Activated CD4-positive, alpha-beta memory T cell treated with anti-CD3 and anti-CD28 coated beads for 36 hours (primary cell): ENCODE measurements at regions not wholly inside any gene's neighbourhood (a gene's known extent, or its start where the extent isn't known, plus 50 kb on each side); places are given as distances from the start of the nearest gene placed in this dataset.
A peak's percentile ranks its signal among the peaks of the same experiment; 100 is the strongest.
"Not testable (repeated sequence)": the region's sequence is repeated elsewhere in the genome, so short reads cannot be mapped to it uniquely, and the experiment has no call there.

ENCODE experiments used
- CTCF ChIA-PET: fragments of 350-600 bp; sonication (Branson Sonifier 250); formaldehyde crosslinking; loops from one replicate; lab custom pipeline; 2021; ENCODE audit warnings: antibody characterized with exemption, inconsistent platforms; lab: Charles Lee
- POLR2A ChIA-PET: fragments of 350-600 bp; sonication (Branson Sonifier 250); formaldehyde crosslinking; loops from one replicate; lab custom pipeline; 2021; ENCODE audit warnings: antibody characterized with exemption; lab: Charles Lee
- DNase-seq: peaks from one replicate; pipeline ENCODE4 v3.0.0-alpha.2; 2020
- H3K27ac Mint-ChIP-seq: one replicate; pipeline ENCODE4 v1.8.0; 2021; ENCODE audit warnings: mixed read lengths
- H3K27me3 Mint-ChIP-seq: one replicate; pipeline ENCODE4 v1.8.0; 2021; ENCODE audit warnings: mixed read lengths
- H3K36me3 Mint-ChIP-seq: one replicate; pipeline ENCODE4 v1.8.0; 2021; ENCODE audit warnings: mixed read lengths
- H3K4me1 Mint-ChIP-seq: one replicate; pipeline ENCODE4 v1.8.0; 2021; ENCODE audit warnings: low read depth, mixed read lengths
- H3K4me3 Mint-ChIP-seq: one replicate; pipeline ENCODE4 v1.8.0; 2021; ENCODE audit warnings: mild to moderate bottlenecking, mixed read lengths
- H3K9me3 Mint-ChIP-seq: one replicate; pipeline ENCODE4 v1.8.0; 2021; ENCODE audit warnings: mixed read lengths
- intact Hi-C: fragments of 100-400 bp; cut with micrococcal nuclease; formaldehyde crosslinking; loops from one replicate; pipeline ENCODE4 v1.15.1; 2023

DNA sequence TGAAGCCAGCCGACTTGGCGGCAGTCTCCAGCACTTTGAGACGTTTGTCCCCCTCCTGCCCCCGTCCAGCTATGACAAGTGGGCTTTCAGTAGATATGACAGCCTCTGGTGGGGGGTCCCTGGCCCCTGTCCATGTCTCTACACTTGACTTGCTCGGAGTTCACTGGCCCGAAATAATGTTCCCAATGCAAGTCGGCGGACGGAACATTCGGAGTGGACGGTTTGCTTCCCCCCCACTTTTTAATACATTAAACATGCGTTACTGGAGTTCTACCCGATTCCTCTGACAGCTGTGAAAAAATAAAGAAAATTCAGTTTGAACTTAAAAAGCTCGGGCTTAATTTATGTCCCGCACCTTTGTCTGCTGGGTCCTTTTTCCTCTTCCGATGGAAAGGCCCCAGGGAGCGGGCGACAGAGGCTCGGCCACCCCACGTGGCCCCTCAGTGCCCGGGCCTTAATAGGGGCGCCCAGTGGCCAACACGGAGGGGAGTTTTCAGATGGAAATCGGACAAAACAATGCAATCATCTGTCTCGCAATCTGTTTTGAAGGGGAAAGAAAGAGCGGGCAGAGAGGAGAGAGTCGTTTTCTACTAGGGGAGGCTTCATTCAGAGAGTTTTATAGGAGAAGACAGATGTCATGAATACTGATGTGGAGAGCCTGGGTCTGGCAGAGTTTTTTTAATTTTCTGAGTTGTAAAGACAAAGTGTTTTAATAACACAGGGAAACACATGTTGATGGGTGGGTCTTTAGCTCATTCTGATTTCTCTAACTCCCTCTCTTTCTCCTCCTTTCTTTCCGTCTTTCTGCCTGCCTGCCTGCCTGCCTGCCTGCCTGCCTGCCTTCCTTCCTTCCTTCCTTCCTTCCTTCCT lies 50.2 kb downstream of the SMIM38 start:
- CTCF ChIA-PET, result no interaction called here
- intact Hi-C loops, result no loop called here
- no peak overlapping the region for H3K4me3 Mint-ChIP-seq
- no peaks in the 10 kb centered on the region for H3K36me3 Mint-ChIP-seq
- H3K27ac Mint-ChIP-seq, result no peak overlapping the region
- POLR2A ChIA-PET, result no interaction called here
- H3K9me3 Mint-ChIP-seq, result peaks cover 5% of the 10 kb centered on the region
- H3K4me1 Mint-ChIP-seq, result no peaks in the 10 kb centered on the region
- no peak for DNase-seq
- no peaks in the 10 kb centered on the region for H3K27me3 Mint-ChIP-seq

DNA sequence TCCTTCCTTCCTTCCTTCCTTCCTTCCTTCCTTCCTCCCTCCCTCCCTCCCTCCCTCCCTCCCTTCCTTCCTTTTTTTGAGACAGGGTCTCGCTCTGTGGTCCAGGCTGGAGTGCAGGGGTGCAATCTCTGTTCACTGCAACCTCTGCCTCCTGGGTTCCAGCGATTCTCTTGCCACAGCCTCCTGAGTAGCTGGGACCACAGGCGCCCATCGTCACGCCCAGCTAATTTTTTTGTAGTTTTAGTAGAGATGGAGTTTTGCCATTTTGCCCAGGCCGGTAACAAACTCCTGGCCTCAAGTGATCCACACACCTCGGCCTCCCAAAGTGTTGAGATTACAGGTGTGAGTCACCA lies 50.9 kb downstream of the SMIM38 start:
- H3K4me3 Mint-ChIP-seq, H3K9me3 Mint-ChIP-seq, DNase-seq, H3K27ac Mint-ChIP-seq, H3K36me3 Mint-ChIP-seq, intact Hi-C loops, CTCF ChIA-PET, H3K27me3 Mint-ChIP-seq, POLR2A ChIA-PET, H3K4me1 Mint-ChIP-seq: not testable (repeated sequence)

DNA sequence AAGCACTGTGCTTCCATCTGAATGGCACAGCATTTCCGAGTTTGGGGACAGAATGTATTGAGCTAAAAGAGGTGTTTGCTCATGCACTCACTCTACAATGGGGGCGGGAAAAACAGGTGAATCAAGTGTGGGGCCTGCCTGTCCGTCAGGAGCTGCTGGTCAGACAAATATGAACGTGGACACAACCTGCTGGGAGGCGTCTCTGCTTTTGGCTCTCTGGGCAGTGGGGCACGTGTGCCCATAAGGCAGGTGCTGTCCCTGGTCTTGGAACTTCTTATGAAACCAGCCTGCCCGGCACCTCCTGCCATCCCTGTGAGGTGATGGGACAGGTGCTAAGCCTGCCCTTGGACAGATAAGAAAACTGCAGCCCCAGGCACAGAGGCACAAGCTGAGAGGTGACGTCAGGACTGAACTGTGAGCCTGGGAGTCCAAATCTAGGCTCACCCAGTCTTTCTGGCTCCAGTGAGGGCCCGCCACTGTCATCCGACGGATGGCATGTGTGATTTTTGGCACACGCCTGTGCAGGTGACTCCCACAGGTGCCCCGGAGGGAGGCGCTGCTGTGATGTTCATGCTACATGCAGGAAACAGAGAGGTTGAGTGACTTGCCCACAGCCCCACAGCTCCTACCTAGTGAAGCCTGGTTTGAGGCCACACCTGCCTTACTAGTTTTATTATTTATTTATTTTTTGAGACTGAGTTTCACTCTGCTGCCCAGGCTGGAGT lies 51.6 kb downstream of the SMIM38 start:
- Mint-ChIP-seq H3K9me3 (peaks cover 5% of the 10 kb centered on the region), H3K27me3 (peaks cover 8% of the 10 kb centered on the region), H3K27ac (no peak overlapping the region), H3K4me1 (no peaks in the 10 kb centered on the region), H3K36me3 (no peaks in the 10 kb centered on the region), H3K4me3 (no peak overlapping the region)
- intact Hi-C loops, result no loop called here
- POLR2A ChIA-PET, result no interaction called here
- DNase-seq, result no peak
- CTCF ChIA-PET, result no interaction called here

DNA sequence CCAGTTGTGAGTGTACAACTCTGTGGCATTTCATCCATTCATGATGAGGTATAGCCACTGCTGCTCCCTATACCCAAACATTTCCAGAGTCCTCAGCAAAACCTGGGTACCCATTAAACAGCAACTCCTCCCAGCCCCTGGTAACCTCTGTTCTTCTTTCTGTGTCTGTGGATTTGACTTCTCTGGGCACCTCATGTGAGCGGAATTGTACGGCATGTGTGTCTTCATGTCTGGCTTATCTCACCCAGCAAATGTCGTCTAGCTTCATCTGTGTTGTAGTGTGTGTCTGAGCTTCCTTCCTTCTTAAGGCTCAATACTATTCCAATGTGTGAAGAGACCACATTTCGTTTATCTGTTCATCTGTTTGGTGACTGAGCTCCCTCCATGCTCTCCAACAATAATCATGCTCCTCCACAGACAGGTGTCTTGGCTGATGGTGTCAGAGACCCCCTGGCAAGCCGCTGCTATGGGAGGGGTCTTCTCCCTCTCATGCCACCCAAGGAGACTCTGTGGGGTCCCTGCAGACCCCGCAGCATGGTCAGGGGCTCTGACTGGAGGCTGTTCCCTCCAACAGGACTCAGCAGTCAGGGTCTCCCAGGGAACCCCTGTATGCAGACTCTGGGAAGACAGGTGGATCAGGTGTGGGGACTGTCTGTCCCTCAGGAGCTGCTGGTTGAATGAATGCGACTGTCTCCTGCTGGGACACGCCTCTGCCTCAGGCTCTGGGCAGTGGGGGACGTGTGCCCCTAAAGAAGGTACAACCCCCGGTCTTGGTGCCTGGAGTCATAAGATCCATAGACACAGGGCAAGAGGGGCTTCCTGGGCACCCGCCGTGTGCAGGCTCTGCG lies 52.7 kb downstream of the SMIM38 start:
- H3K4me1 Mint-ChIP-seq, result peaks cover 4% of the 10 kb centered on the region
- H3K9me3 Mint-ChIP-seq, result peaks cover 5% of the 10 kb centered on the region
- ChIA-PET POLR2A (no interaction called here), CTCF (no interaction called here)
- no peaks in the 10 kb centered on the region for H3K36me3 Mint-ChIP-seq
- intact Hi-C loops, result no loop called here
- H3K27me3 Mint-ChIP-seq, result peaks cover 12% of the 10 kb centered on the region
- H3K4me3 Mint-ChIP-seq, result no peak overlapping the region
- H3K27ac Mint-ChIP-seq, result no peak overlapping the region
- DNase-seq, result no peak

DNA sequence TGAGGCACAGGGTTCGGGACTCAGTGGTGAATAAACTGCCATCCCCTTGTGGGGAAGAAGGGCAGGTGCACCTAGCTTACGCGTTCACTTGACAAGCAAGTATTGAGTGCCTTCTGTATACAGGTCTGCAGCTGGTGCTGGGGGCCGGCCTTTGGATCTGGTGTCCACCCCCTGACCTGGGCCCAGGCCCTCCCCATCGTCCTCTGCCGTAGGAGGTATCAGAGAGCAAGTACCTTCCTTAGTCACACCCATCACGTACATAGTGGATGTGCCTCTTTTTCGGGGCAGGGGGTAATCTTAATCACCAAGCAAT lies 53.3 kb downstream of the SMIM38 start:
- intact Hi-C loops, result no loop called here
- H3K36me3 Mint-ChIP-seq, result no peaks in the 10 kb centered on the region
- no peak for DNase-seq
- ChIA-PET CTCF (no interaction called here), POLR2A (no interaction called here)
- peaks cover 12% of the 10 kb centered on the region for H3K27me3 Mint-ChIP-seq
- peaks cover 5% of the 10 kb centered on the region for H3K9me3 Mint-ChIP-seq
- no peak overlapping the region for H3K27ac Mint-ChIP-seq
- H3K4me3 Mint-ChIP-seq, result no peak overlapping the region
- H3K4me1 Mint-ChIP-seq, result peaks cover 9% of the 10 kb centered on the region

DNA sequence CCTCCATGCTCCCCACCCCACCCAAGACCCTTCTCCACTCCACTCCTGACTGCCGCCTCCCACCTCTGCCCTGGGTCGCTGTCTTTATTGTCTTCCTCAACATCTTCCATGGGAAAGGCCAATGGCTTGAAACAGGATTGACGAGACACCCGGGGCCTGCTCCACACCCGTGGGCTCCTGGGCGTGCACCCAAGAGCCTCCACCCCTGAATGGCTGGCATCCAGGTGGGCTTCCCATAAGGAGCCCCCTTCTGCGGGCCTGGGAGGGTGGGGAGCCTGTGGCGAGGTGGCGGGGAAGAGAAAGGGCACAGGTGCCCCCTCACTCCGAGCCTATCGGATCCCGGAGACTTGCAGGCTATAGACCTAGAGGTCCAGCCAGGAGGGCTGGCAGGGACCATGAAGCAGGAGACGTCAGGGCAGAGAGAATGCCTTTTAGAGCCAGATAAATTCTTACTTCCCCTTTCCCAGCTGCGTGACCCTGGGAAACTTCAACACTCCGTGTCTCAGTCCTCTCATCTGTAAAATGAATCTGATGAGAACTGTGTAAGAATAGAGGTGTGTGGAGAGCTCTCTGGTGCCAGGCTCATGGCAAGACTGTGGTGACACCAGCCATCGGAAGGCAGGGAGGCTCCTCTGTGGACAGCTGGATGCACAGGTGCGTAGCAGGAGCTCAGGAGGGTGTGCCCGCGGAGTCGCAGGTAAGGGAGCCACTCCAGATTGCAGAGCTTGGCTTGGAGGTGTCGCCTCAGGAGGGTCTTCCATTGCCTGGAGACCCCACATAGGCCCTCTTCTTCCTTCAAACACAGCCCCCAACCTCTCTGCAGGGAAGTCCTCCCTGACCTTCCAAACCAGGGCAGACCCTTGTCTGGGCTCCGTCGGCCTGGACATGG lies 53.9 kb downstream of the SMIM38 start:
- CTCF ChIA-PET, result no interaction called here
- DNase-seq, result no peak
- H3K9me3 Mint-ChIP-seq, result peaks cover 5% of the 10 kb centered on the region
- no peak overlapping the region for H3K4me3 Mint-ChIP-seq
- H3K4me1 Mint-ChIP-seq, result peaks cover 9% of the 10 kb centered on the region
- no peak overlapping the region for H3K27ac Mint-ChIP-seq
- H3K27me3 Mint-ChIP-seq, result peaks cover 12% of the 10 kb centered on the region
- POLR2A ChIA-PET, result no interaction called here
- H3K36me3 Mint-ChIP-seq, result no peaks in the 10 kb centered on the region
- intact Hi-C loops, result no loop called here

DNA sequence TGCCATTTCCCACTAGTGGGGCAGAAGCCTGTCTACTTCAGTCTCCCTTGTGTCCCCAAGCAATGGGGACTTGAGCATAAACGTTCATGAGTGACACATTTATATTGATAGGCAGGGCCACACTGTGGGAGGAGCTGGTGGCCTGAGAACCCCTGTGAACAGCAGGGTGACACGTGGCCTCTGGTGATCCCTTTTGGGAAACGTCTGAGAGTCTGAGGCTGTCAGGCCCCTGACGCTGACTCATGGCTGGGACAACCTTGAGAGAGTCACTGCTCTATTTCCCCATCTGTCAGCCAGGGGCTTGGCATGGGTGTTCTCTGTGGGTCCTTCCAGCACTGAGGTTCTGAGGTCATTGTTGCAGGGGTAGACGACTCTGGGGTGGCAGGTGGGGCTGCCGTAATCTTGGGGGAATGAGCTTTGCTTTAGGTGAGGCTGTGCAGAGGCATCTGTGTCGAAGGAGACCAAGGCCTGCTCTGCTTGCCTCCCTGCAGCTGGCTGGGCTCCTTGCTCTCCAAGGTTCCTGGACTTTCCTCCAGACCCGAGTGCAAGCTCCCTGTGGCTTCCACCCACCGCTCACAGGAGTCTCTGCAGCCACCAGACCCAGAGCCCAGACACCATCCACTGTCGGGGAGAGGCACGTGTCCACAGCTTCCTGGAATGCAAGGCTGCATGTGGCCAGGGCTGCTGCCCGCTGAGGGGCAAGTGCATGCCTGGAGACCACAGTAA lies 54.7 kb downstream of the SMIM38 start:
- peaks cover 5% of the 10 kb centered on the region for H3K9me3 Mint-ChIP-seq
- peaks cover 14% of the 10 kb centered on the region for H3K27me3 Mint-ChIP-seq
- no peaks in the 10 kb centered on the region for H3K36me3 Mint-ChIP-seq
- intact Hi-C loops, result no loop called here
- H3K4me1 Mint-ChIP-seq, result peaks cover 9% of the 10 kb centered on the region
- peak; percentile 42 for DNase-seq
- no peak overlapping the region for H3K27ac Mint-ChIP-seq
- CTCF ChIA-PET, result no interaction called here
- POLR2A ChIA-PET, result no interaction called here
- H3K4me3 Mint-ChIP-seq, result no peak overlapping the region

DNA sequence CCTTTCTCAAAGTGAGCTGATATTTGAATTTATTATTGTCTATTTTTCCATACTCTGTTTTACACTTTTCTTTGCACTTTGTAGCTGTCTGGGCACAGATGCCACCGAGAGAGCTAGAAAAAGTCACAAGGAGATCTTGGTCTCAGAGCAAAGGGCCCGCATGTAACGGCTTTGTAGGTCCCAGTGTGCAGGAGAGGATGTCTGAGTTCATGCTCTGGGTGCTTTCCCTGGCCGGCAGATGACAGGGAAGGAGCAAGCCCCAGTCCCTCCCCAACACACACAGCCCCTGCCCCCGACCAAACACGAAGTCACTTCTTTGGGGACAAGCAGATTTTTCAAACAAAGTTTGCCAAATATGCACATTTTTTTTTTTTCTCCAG lies 55.8 kb downstream of the SMIM38 start:
- no peak overlapping the region for H3K27ac Mint-ChIP-seq
- peaks cover 5% of the 10 kb centered on the region for H3K9me3 Mint-ChIP-seq
- CTCF ChIA-PET, result no interaction called here
- no peaks in the 10 kb centered on the region for H3K36me3 Mint-ChIP-seq
- intact Hi-C loops, result no loop called here
- no peak for DNase-seq
- H3K4me1 Mint-ChIP-seq, result peaks cover 9% of the 10 kb centered on the region
- H3K27me3 Mint-ChIP-seq, result peaks cover 14% of the 10 kb centered on the region
- POLR2A ChIA-PET, result no interaction called here
- H3K4me3 Mint-ChIP-seq, result no peak overlapping the region

DNA sequence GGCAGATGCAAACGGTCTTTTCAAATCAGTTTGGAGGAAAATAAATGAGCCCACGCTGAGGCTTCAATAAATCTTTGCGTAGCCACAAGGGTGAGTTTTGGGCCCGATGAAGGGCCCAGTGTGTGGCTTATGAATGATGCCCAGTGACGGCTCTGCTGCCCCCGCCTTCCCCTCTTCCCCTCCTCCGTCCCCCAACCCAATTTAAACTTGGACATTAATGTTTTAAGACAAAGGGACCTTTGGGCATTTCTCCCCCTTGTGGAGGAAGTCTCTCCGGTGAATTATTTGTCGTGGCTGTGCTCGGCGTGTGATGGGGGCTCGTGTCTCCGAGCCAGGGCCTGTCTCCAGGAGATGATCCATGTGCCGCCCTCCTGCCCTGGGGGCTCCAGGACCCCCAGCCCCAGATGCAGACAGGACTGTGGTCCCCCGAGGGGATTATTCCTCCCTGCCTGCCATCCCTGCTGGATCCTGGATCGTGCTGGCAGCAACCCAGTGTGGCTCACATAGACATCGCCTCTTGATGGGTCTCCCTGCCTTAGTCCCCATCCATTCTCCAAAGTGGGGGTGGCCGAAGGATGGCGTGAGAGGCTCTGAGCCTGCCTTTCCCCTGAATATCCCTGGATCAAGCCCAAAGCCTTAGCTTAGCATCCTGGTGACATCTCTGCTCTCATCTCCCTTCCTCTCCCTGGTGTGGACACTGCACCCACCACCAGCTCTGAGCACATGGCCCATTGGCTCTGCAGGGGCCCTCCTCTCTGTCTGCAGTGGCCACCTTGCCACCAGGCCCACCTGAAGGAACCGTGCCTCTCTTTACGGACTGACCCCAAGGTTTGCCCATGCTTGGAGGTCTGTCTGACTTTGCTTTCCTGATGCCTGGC lies 56.4 kb downstream of the SMIM38 start:
- ChIA-PET POLR2A (no interaction called here), CTCF (no interaction called here)
- no peak overlapping the region for H3K4me3 Mint-ChIP-seq
- H3K4me1 Mint-ChIP-seq, result peaks cover 9% of the 10 kb centered on the region
- H3K27ac Mint-ChIP-seq, result no peak overlapping the region
- H3K27me3 Mint-ChIP-seq, result peaks cover 14% of the 10 kb centered on the region
- H3K9me3 Mint-ChIP-seq, result peaks cover 5% of the 10 kb centered on the region
- DNase-seq, result no peak
- intact Hi-C loops, result no loop called here
- H3K36me3 Mint-ChIP-seq, result no peaks in the 10 kb centered on the region

DNA sequence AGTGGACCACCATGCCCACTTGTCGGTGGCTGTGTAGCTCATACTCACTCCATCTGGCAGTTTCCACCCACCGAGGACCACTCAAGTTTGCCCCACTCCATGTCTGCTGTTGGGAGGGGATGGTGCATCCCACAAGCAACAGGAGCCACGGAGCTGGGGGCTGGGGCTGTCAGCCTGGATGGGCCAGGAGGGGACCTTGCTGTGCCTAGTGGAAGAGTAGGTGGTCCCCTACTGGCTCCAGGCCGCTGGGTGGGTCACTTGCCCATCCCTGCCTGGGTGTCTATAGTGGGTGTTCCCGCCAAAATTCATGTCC lies 57.0 kb downstream of the SMIM38 start:
- Mint-ChIP-seq H3K4me1 (peaks cover 9% of the 10 kb centered on the region), H3K4me3 (no peak overlapping the region), H3K27ac (no peak overlapping the region), H3K9me3 (peaks cover 5% of the 10 kb centered on the region), H3K27me3 (peaks cover 14% of the 10 kb centered on the region), H3K36me3 (no peaks in the 10 kb centered on the region)
- POLR2A ChIA-PET, result no interaction called here
- DNase-seq, result no peak
- intact Hi-C loops, result no loop called here
- CTCF ChIA-PET, result no interaction called here

DNA sequence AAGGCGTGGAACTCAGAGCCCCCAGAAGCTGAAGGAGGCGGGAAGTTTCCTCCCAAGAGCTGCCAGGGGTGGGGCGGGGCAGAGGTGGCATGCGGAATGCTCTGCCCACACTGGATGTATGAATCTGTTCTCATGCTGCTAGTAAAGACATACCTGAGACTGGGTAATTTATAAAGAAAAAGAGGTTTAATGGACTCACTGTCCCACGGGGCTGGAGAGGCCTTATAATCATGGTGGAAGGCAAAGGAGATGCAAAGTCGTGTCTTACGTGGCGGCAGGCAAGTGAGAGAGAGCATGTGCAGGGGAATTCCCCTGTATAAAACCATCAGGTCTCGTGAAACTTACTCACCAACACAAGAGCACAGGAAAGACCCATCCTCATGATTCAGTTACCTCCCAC lies 57.6 kb downstream of the SMIM38 start:
- no peak overlapping the region for H3K27ac Mint-ChIP-seq
- no peaks in the 10 kb centered on the region for H3K36me3 Mint-ChIP-seq
- H3K27me3 Mint-ChIP-seq, result peaks cover 14% of the 10 kb centered on the region
- DNase-seq, result peak; percentile 51
- ChIA-PET CTCF (no interaction called here), POLR2A (no interaction called here)
- no peak overlapping the region for H3K4me3 Mint-ChIP-seq
- H3K4me1 Mint-ChIP-seq, result peaks cover 9% of the 10 kb centered on the region
- intact Hi-C loops, result no loop called here
- H3K9me3 Mint-ChIP-seq, result peaks cover 2% of the 10 kb centered on the region
